Endothelial cell of umbilical vein (primary cell): ENCODE measurements at regions not wholly inside any gene's neighbourhood (a gene's known extent, or its start where the extent isn't known, plus 50 kb on each side); places are given as distances from the start of the nearest gene placed in this dataset.
A peak's percentile ranks its signal among the peaks of the same experiment; 100 is the strongest.

Experiments used
- BruUV-seq: library from RNA; stranded (reverse); fragments of 400-500 nt; replicated peaks from 2 replicates; lab custom pipeline; 2021; lab: Mats Ljungman, UMichigan
- CTCF ChIA-PET: fragments of 300-600, 350-600 bp; sonication (Branson Sonifier 250); formaldehyde crosslinking; loops from one replicate; lab custom pipeline; 2021; ENCODE audit warnings: antibody characterized with exemption, inconsistent platforms; lab: Charles Lee
- POLR2A ChIA-PET: fragments of 300-600, 350-600 bp; sonication (Branson Sonifier 250); formaldehyde crosslinking; loops from one replicate; lab custom pipeline; 2021; ENCODE audit warnings: antibody characterized with exemption, inconsistent platforms; lab: Charles Lee
- DNase-seq: peaks from one replicate; pipeline ENCODE4 v3.0.0-alpha.2; 2011; ENCODE audit warnings: low read depth, low spot score
- FAIRE-seq: peaks from 2 replicates; lab custom pipeline; 2011; peaks lifted over from hg19 to GRCh38; lab: Jason Lieb, UNC
- H2AFZ ChIP-seq: 2 replicates; pipeline ENCODE4 v1.6.0; 2012; ENCODE audit warnings: low read depth, low read length, control low read depth, inconsistent platforms
- H3K27ac ChIP-seq: 2 replicates; pipeline ENCODE4 v1.5.1; 2011; ENCODE audit warnings: low read depth, mild to moderate bottlenecking, control low read depth, low read length, moderate library complexity; ENCODE audit not compliant: insufficient read depth
- H3K27me3 ChIP-seq, 2 experiments: 2 replicates each; pipeline versions ENCODE4 v1.6.0 to v1.6.1; 2011; ENCODE audit warnings: low read length in 2 of 2, mixed read lengths in 1 of 2; ENCODE audit not compliant: control insufficient read depth in 2 of 2, insufficient read depth in 2 of 2
- H3K36me3 ChIP-seq, 2 experiments: 2 replicates in 1 of 2; 3 replicates in 1 of 2; pipeline ENCODE4 v1.5.1; 2011; ENCODE audit warnings: low read length in 2 of 2, mild to moderate bottlenecking in 1 of 2, moderate library complexity in 1 of 2; ENCODE audit not compliant: control insufficient read depth in 2 of 2, insufficient read depth in 2 of 2; ENCODE audit errors: extremely low read depth in 1 of 2
- H3K4me1 ChIP-seq: 3 replicates; pipeline ENCODE4 v1.5.1; 2011; ENCODE audit warnings: mild to moderate bottlenecking, low read length; ENCODE audit not compliant: control insufficient read depth, insufficient read depth; ENCODE audit errors: extremely low read depth
- H3K4me2 ChIP-seq: 2 replicates; pipeline ENCODE4 v1.6.1; 2011; ENCODE audit warnings: low read length, control low read depth, mixed read lengths; ENCODE audit not compliant: insufficient read depth
- H3K4me3 ChIP-seq, 3 experiments: fragments of 200-600 bp in 1 of 3; sonication (generic), shearing (Covaris generic) in 1 of 3; replicated peaks in 1 of 3; 2 replicates each; pipeline ENCODE4 v1.5.1; 2011 to 2016; ENCODE audit warnings: control low read depth in 3 of 3, low read length in 3 of 3, mild to moderate bottlenecking in 2 of 3, inconsistent platforms in 1 of 3, low read depth in 1 of 3, moderate library complexity in 1 of 3; ENCODE audit not compliant: insufficient read depth in 1 of 3
- H3K79me2 ChIP-seq: 2 replicates; pipeline ENCODE4 v1.6.0; 2012; ENCODE audit warnings: low read length, inconsistent platforms; ENCODE audit not compliant: control insufficient read depth, insufficient read depth
- H3K9ac ChIP-seq: replicated peaks from 2 replicates; pipeline ENCODE3; 2011; ENCODE audit warnings: low read length, control low read depth; ENCODE audit not compliant: insufficient read depth; ENCODE audit errors: extremely low read depth
- H3K9me1 ChIP-seq: replicated peaks from 3 replicates; pipeline ENCODE4 v1.6.0; 2011; ENCODE audit warnings: mild to moderate bottlenecking, low read length; ENCODE audit not compliant: control insufficient read depth, insufficient read depth; ENCODE audit errors: extremely low read depth
- H3K9me3 ChIP-seq: replicated peaks from 2 replicates; pipeline ENCODE4 v1.5.1; 2012; ENCODE audit warnings: low read length, inconsistent platforms; ENCODE audit not compliant: control insufficient read depth, insufficient read depth
- H4K20me1 ChIP-seq: replicated peaks from 2 replicates; pipeline ENCODE3; 2011; ENCODE audit warnings: mild to moderate bottlenecking, low read length; ENCODE audit not compliant: control insufficient read depth, insufficient read depth; ENCODE audit errors: extremely low read depth
- CTCF ChIP-seq, 2 donors: IDR thresholded peaks; 1 replicate in 1 of 2; 2 replicates in 1 of 2; pipeline ENCODE4 v1.5.1; 2011; ENCODE audit warnings: low read length in 2 of 2, mild to moderate bottlenecking in 2 of 2, moderate library complexity in 2 of 2, control low read depth in 1 of 2, inconsistent platforms in 1 of 2, low read depth in 1 of 2; ENCODE audit not compliant: insufficient read depth in 1 of 2; ENCODE audit errors: extremely low read depth in 1 of 2
- EZH2 ChIP-seq: IDR thresholded peaks from 2 replicates; pipeline ENCODE4 v1.6.1; 2012; ENCODE audit warnings: borderline replicate concordance, low read depth, mild to moderate bottlenecking, moderate library complexity, low read length, inconsistent platforms; ENCODE audit not compliant: severe bottlenecking
- FOS ChIP-seq: IDR thresholded peaks from 2 replicates; pipeline ENCODE4 v1.6.1; 2011; ENCODE audit warnings: mild to moderate bottlenecking, low read length, moderate library complexity, borderline replicate concordance; ENCODE audit not compliant: insufficient read depth
- GATA2 ChIP-seq: IDR thresholded peaks from 2 replicates; pipeline ENCODE4 v1.7.0; 2011; ENCODE audit warnings: low read depth, mild to moderate bottlenecking, moderate library complexity, mixed read lengths, low read length; ENCODE audit not compliant: insufficient read length, insufficient read depth
- JUN ChIP-seq: IDR thresholded peaks from 2 replicates; pipeline ENCODE4 v1.6.1; 2011; ENCODE audit warnings: borderline replicate concordance, low read depth; ENCODE audit not compliant: insufficient read length, insufficient read depth
- MAX ChIP-seq: IDR thresholded peaks from 2 replicates; pipeline ENCODE4 v1.6.1; 2011; ENCODE audit not compliant: insufficient read depth, insufficient read length
- MYC ChIP-seq: IDR thresholded peaks from one replicate; pipeline ENCODE4 v1.6.1; 2011; ENCODE audit warnings: mild to moderate bottlenecking, low read depth, low read length
- POLR2A ChIP-seq: IDR thresholded peaks from 2 replicates; pipeline ENCODE4 v1.6.1; 2012; ENCODE audit warnings: low read depth, mild to moderate bottlenecking, control low read depth, low read length
- POLR2AphosphoS5 ChIP-seq: IDR thresholded peaks from 2 replicates; pipeline ENCODE4 v1.6.1; 2012; ENCODE audit warnings: low read depth, mild to moderate bottlenecking, control low read depth, low read length, moderate library complexity; ENCODE audit not compliant: insufficient read depth
- dilution Hi-C: fragments of 300-500 bp; cut with MboI; formaldehyde crosslinking; loops from one replicate; pipeline ENCODE4 v1.15.0; 2019; ENCODE audit warnings: low sequenced_read_pairs; ENCODE audit not compliant: extremely low pct_ligation_motif_present
- intact Hi-C: fragments of 100-400 bp; cut with micrococcal nuclease; formaldehyde crosslinking; loops from one replicate; pipeline ENCODE4 v1.10.0; 2022

- no peaks in the 10 kb centered on the region for H3K9me3 ChIP-seq
- H2AFZ ChIP-seq, result peak overlapping the region; percentile 59
- no peaks in the 10 kb centered on the region for H3K79me2 ChIP-seq
- no peaks in the 10 kb centered on the region for H3K36me3 ChIP-seq
- H3K9ac ChIP-seq, result no peak overlapping the region
- H4K20me1 ChIP-seq, result no peaks in the 10 kb centered on the region
- H3K4me2 ChIP-seq, result no peak overlapping the region
- DNase-seq (peak; percentile 13), FAIRE-seq (no peak)
- dilution Hi-C loops, result no loop called here
- no peaks in the 10 kb centered on the region for H3K9me1 ChIP-seq
- H3K4me1 ChIP-seq, result peaks cover 3% of the 10 kb centered on the region
- BruUV-seq, result no TSS peak
- no peak overlapping the region for H3K4me3 ChIP-seq
- POLR2A ChIA-PET, result no interaction called here
- CTCF ChIA-PET, result no interaction called here
- H3K27ac ChIP-seq, result no peak overlapping the region
- no peaks in the 10 kb centered on the region for H3K27me3 ChIP-seq
- intact Hi-C loops, result no loop called here
- TF ChIP-seq GATA2, result no peak
- TF ChIP-seq MAX, result no peak
- TF ChIP-seq MYC, result no peak
- no peak for TF ChIP-seq JUN
- no peak for TF ChIP-seq CTCF (IDR thresholded peaks at IDR 0.05; ENCODE audit: extremely low read depth in 1 of 2, insufficient read depth in 1 of 2, low read depth in 1 of 2, low read length in 2 of 2)
- no peak for TF ChIP-seq POLR2A
- TF ChIP-seq POLR2AphosphoS5, result no peak
- no peak for TF ChIP-seq EZH2
- TF ChIP-seq FOS, result no peak
Measured at GRCh38 chr2:133658020-133658903, 90.0 kb upstream of the NCKAP5 start.
